WI38 (cell line): ENCODE measurements at regions not wholly inside any gene's neighbourhood (a gene's known extent, or its start where the extent isn't known, plus 50 kb on each side); places are given as distances from the start of the nearest gene placed in this dataset.

ENCODE experiments used
- H3K4me3 ChIP-seq: 2 replicates; pipeline ENCODE4 v1.5.1; 2011; ENCODE audit warnings: low read depth, mild to moderate bottlenecking, control low read depth, low read length
- CTCF ChIP-seq: IDR thresholded peaks from 2 replicates; pipeline ENCODE4 v1.5.1; 2012; ENCODE audit warnings: low read depth, mild to moderate bottlenecking, control low read depth, low read length

DNA sequence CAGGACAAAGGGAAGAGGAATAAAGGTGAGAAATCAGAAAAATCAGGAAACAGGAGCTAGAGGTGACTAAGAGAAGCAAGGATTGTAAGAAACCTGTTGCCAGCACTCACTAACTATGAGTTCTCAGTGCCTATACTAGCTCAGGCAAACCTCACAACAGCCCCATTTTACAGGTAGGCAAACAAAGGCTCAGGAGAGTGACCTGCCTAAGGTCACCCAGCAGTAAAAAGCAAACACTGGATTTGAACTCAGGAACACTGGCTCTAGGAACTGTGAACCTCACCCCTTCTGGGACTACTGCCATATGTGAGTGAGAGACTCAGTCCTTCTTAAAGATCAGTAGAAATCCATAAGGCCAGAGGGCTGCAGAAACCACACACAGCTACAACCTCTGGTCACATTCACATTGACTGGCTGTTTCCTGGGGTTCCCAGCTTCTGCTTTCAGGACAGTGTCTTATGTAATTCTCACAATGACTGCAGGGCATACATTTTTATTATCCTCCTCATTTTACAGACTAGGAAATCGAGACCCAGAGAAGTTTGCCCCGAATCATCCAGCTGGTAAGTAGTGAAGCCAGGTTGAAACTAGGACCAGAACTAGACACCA lies 80.7 kb upstream of the MAFB start:
- H3K4me3 ChIP-seq, result no peak overlapping the region
- no peak for TF ChIP-seq CTCF

DNA sequence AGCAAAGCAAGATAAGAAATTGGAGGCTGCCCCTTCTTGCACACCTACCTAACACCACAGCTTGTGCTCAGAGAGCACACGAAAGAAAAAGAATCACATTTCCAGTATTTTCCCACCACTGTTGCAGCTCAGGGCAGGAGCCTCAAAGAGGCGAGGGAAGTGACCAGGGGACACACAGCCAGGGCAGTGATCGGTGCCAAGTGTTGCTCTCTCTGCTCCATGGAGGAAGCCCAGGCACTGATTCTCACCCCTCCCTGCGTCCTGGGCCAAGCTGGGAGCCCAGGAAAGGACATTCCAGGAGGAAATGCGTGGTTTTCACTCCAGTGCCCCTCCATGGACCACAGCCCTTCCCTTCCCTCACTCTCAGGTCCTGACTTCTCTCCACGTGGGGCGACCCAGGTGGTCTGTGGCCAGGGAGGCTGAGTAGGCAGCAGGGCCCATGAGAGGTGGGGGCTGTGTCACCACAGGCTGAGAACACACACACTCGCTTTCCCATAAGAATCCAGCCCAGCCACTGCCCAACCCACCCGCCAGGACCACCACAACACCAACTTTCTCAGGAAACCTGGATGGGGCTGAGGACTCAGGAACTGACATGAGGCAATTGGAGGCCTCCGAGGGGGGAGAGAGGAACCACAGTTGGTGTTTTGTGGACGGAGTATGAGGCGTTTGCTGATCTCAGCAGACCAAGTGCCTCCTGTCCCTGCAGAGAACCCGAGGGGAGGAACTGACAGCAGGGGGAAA lies 81.7 kb upstream of the MAFB start:
- no peak for TF ChIP-seq CTCF
- H3K4me3 ChIP-seq, result no peak overlapping the region

DNA sequence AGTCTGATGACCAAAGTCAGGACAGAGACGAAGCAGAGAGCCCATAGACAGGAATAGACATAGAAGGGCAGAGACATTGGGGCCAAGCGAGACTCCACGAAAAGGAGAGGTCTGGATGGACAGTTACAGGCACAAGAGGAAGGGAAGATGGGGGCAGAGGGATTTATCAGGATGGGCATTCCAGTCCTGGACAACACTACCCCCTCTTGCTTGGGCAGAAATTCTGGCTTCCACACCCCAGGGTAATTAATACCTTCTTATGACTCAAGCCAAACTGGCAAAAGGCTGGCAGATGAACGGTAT lies 82.2 kb upstream of the MAFB start:
- TF ChIP-seq CTCF, result no peak
- no peak overlapping the region for H3K4me3 ChIP-seq

DNA sequence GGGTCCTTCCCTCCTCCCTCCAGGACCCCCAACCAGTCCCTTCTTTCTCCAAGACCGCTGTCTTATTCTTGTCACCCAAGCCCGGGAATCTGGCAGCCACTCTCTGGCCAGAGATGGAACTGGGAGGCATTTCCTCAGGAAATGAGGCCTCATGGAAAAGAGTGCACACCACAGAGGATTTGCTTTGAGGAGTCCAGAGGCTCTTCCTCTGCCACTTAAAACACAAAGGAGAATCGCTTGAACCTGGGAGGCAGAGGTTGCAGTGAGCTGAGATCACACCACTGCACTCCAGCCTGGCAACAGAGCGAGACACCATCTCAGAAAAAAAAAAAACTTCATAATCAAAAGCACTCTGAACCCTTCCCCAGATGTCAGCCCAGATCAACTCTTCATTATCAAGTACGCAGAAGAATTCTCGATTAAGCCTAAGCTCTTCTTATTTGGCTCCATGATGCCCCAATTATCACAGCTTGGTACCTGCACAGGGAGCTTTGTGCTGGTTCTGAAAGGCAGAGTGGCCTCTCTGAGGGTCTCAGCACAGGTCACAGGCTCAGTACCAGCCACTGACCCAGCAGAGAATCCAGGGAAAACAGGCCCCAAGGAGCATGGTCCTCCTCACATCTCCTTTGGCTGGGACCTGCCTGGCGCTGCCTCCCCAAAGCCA lies 82.9 kb upstream of the MAFB start:
- H3K4me3 ChIP-seq, result no peak overlapping the region
- no peak for TF ChIP-seq CTCF

- H3K4me3 ChIP-seq, result no peak overlapping the region
- no peak for TF ChIP-seq CTCF
Measured at GRCh38 chr20:40773376-40773775, 84.3 kb upstream of the MAFB start.

DNA sequence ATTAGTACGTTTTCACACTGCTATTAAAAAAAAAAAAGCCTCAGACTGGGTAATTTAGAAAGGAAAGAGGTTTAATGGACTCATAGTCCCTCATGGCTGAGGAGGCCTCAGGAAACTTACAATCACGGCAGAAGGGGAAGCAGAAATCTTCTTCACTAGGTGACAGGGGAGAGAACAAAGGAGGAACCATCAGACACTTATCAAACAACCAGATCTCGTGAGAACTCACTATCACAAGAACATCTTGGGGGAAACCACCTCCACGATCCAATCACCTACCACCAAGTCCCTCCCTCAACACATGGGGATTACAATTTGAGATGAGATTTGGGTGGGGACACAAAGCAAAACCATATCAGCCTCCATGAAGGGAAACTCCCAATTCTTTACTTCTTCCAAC lies 85.2 kb upstream of the MAFB start:
- TF ChIP-seq CTCF, result no peak
- no peak overlapping the region for H3K4me3 ChIP-seq

DNA sequence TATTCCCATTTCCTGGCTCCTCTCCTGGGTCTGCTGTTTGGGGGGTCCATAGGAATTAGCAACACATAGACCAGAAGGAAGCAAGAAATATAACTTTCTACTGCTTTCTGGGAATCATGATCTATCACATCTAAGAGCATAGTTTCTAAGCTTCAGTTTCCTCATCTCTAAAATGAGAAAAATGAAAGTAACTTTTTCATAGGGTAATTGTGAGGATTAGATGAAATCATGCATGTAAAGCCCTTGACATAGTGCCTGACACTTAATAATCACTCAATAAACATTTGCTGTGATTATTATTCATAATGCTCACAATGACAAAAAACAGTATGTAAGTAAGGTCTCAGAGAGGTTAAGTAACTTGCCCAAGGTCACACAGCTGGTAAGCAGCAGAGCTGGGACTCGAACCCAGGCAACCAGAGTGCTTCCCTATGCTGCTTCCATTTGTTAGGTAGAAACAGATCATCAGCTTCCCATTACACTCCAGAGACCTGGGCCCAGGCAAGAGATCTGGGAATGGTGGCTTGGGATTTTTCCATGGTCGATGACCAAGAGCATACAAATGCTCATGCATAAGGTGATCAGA lies 86.6 kb upstream of the MAFB start:
- no peak overlapping the region for H3K4me3 ChIP-seq
- TF ChIP-seq CTCF, result no peak
